GM12872 (cell line): ENCODE measurements at regions not wholly inside any gene's neighbourhood (a gene's known extent, or its start where the extent isn't known, plus 50 kb on each side); places are given as distances from the start of the nearest gene placed in this dataset.

ENCODE experiments used
- TF ChIP-seq, protein P1 (sequence below): IDR thresholded peaks from 3 replicates; pipeline ENCODE4 v1.5.1; 2011; ENCODE audit warnings: low read depth, mild to moderate bottlenecking, low read length, moderate library complexity; ENCODE audit not compliant: insufficient read depth

GRCh38 chr2:137801228-137801627, 163.0 kb upstream of the HNMT start:
- TF ChIP-seq, protein P1, sequence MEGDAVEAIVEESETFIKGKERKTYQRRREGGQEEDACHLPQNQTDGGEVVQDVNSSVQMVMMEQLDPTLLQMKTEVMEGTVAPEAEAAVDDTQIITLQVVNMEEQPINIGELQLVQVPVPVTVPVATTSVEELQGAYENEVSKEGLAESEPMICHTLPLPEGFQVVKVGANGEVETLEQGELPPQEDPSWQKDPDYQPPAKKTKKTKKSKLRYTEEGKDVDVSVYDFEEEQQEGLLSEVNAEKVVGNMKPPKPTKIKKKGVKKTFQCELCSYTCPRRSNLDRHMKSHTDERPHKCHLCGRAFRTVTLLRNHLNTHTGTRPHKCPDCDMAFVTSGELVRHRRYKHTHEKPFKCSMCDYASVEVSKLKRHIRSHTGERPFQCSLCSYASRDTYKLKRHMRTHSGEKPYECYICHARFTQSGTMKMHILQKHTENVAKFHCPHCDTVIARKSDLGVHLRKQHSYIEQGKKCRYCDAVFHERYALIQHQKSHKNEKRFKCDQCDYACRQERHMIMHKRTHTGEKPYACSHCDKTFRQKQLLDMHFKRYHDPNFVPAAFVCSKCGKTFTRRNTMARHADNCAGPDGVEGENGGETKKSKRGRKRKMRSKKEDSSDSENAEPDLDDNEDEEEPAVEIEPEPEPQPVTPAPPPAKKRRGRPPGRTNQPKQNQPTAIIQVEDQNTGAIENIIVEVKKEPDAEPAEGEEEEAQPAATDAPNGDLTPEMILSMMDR: no peak

GRCh38 chr2:137802038-137802437, 162.2 kb upstream of the HNMT start:
- TF ChIP-seq, protein P1: no peak

GRCh38 chr2:137806068-137806805, 158.0 kb upstream of the HNMT start:
- TF ChIP-seq, protein P1: no peak

DNA sequence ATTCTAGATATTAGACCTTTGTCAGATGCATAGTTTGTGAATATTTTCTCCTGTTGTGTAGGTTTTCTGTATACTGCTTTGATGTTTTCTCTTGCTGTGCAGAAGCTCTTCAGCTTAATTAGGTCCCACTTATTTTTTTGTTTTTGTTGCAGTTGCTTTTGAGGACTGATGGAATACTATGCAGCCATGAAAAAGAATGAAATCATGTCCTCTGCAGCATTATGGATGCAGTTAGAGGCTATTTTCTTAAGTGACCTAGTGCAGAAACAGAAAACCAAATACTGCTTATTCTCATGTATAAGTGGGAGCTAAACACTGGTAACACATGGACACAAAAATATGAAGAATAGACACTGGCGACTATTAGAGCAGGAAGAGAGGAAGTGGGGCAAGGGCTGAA, 155.0 kb upstream of the HNMT start:
- TF ChIP-seq, protein P1: no peak

DNA sequence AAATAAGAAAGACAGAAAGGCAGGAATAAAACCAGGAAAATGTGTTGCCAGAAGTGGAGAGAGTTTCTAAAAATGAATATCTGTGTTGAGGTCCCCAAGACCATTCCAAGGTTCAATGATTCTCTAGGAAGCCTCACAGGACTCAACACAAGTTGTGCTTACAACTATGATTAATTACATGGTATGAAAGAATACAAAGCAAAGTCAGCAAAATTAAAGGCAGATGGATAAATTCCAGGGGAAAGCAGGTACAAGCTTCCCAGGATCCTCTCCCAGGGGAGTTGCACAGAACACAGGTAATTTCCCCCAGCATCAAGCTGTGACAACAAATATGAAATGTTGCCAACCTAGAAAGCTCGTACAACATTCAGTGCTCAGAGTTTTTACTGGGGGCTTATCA, 154.4 kb upstream of the HNMT start:
- TF ChIP-seq, protein P1: no peak

- TF ChIP-seq, protein P1: no peak
Measured at GRCh38 chr2:137812517-137812916, 151.8 kb upstream of the HNMT start.

DNA sequence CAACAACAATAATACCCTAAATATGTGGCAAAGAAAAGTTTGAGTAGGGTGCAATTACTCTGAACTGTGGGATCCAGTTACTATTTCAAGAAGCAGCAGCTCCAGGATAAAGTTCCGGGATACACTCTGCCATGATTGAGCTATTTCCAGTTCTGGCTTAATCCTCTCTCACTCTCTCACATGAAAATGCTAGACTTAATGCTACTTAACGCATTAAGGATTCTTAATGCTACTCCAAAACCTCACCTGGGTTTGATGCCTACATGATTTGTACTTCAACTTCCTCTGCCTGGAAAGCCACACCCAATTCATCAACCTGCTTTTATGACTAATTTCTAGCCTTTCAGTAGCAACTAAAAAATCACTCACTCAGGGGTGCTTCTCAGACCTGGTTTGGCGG, 151.1 kb upstream of the HNMT start:
- TF ChIP-seq, protein P1: no peak
